ENCODE measurements at regions not wholly inside any gene's neighbourhood (a gene's known extent, or its start where the extent isn't known, plus 50 kb on each side); places are given as distances from the start of the nearest gene placed in this dataset.

GRCh38 chr10:16030562-16030961 lies 170.3 kb upstream of the MINDY3 start:
- ChIA-PET CTCF (no interaction called here), POLR2A (ENCODE audit: unreplicated experiment) (no interaction called here)
- TF ChIP-seq CEBPB (IDR thresholded peaks at IDR 0.05; ENCODE audit: low read depth, low read length): no peak
- TF ChIP-seq RAD21 (IDR thresholded peaks at IDR 0.05; ENCODE audit: low read length): no peak
- TF ChIP-seq MAZ (IDR thresholded peaks at IDR 0.05; ENCODE audit: borderline replicate concordance, low read depth, low read length): no peak
- TF ChIP-seq NFE2L2 (IDR thresholded peaks at IDR 0.05; ENCODE audit: low read depth, low read length): no peak
- TF ChIP-seq MAFK (IDR thresholded peaks at IDR 0.05; ENCODE audit: low read depth, low read length): no peak
- TF ChIP-seq SMC3 (IDR thresholded peaks at IDR 0.05; ENCODE audit: low read depth, low read length): no peak
- no peak for TF ChIP-seq ELK1 (IDR thresholded peaks at IDR 0.05; ENCODE audit: borderline replicate concordance, low read depth, low read length)
- no peak for TF ChIP-seq MXI1 (IDR thresholded peaks at IDR 0.05; ENCODE audit: borderline replicate concordance, low read depth, low read length)
- TF ChIP-seq USF2 (IDR thresholded peaks at IDR 0.05; ENCODE audit: low read depth, low read length): no peak
- TF ChIP-seq, protein P1, sequence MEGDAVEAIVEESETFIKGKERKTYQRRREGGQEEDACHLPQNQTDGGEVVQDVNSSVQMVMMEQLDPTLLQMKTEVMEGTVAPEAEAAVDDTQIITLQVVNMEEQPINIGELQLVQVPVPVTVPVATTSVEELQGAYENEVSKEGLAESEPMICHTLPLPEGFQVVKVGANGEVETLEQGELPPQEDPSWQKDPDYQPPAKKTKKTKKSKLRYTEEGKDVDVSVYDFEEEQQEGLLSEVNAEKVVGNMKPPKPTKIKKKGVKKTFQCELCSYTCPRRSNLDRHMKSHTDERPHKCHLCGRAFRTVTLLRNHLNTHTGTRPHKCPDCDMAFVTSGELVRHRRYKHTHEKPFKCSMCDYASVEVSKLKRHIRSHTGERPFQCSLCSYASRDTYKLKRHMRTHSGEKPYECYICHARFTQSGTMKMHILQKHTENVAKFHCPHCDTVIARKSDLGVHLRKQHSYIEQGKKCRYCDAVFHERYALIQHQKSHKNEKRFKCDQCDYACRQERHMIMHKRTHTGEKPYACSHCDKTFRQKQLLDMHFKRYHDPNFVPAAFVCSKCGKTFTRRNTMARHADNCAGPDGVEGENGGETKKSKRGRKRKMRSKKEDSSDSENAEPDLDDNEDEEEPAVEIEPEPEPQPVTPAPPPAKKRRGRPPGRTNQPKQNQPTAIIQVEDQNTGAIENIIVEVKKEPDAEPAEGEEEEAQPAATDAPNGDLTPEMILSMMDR (conservative IDR thresholded peaks at IDR 0.05; ENCODE audit: low read depth, low read length): no peak
- no peak for TF ChIP-seq CHD1 (IDR thresholded peaks at IDR 0.05; ENCODE audit: low read depth, low read length)
- TF ChIP-seq BHLHE40 (IDR thresholded peaks at IDR 0.05; ENCODE audit: low read depth, low read length): no peak
- no peak for TF ChIP-seq RFX5 (IDR thresholded peaks at IDR 0.05; ENCODE audit: low read depth, low read length)
- TF ChIP-seq POLR2A (IDR thresholded peaks at IDR 0.05; ENCODE audit: low read depth, low read length): no peak
- no peak for TF ChIP-seq RCOR1 (IDR thresholded peaks at IDR 0.05; ENCODE audit: insufficient replicate concordance, low read length)
- no peak for TF ChIP-seq FOS (IDR thresholded peaks at IDR 0.05; ENCODE audit: low read depth, low read length)
- WGBS, 2 experiments (ENCODE audit: extremely low coverage in 2 of 2, insufficient read length in 1 of 2): no CpG with 5 or more reads among the region's 1 CpG
- Histone ChIP-seq H2AFZ (replicated peaks; ENCODE audit: low read length, poor library complexity) (no peak overlapping the region), H4K8ac (ENCODE audit: low read depth in 2 of 2, low read length in 2 of 2) (no peak overlapping the region), H2BK5ac (ENCODE audit: low read depth, low read length, poor library complexity, severe bottlenecking) (no peak overlapping the region), H2BK120ac (ENCODE audit: low read depth, low read length) (no peak overlapping the region), H4K20me1 (ENCODE audit: insufficient read depth, low read length) (no peaks in the 10 kb centered on the region), H2BK20ac (ENCODE audit: low read depth, low read length) (no peak overlapping the region), H2BK15ac (ENCODE audit: low read depth, low read length) (no peak overlapping the region), H3K9me1 (ENCODE audit: insufficient read depth, low read length) (no peaks in the 10 kb centered on the region), H3K56ac (ENCODE audit: extremely low read depth, insufficient read depth, low read length) (no peak overlapping the region), H3K4ac (ENCODE audit: low read depth, low read length) (no peak overlapping the region), H3K27me3 (ENCODE audit: control insufficient read depth, insufficient read depth, low read length) (no peaks in the 10 kb centered on the region), H4K91ac (ENCODE audit: insufficient read depth, low read depth, low read length) (no peak overlapping the region), H3K18ac (ENCODE audit: low read depth, low read length) (no peak overlapping the region), H3K79me1 (ENCODE audit: low read depth in 1 of 2, low read length in 2 of 2) (no peaks in the 10 kb centered on the region), H3K36me3 (ENCODE audit: control insufficient read depth, insufficient read depth, low read length) (no peaks in the 10 kb centered on the region), H3K4me2 (ENCODE audit: low read depth, low read length) (no peak overlapping the region), H3K27ac (ENCODE audit: insufficient read depth, low read length) (no peak overlapping the region), H3K23ac (ENCODE audit: low read depth, low read length) (no peak overlapping the region), H3K14ac (replicated peaks; ENCODE audit: low read depth, low read length) (no peak overlapping the region), H3K9me3 (ENCODE audit: control insufficient read depth, insufficient read depth, low read length) (peaks cover 19% of the 10 kb centered on the region), H2AK9ac (replicated peaks; ENCODE audit: low read depth, low read length, poor library complexity) (no peak overlapping the region), H4K5ac (ENCODE audit: low read depth, low read length) (no peak overlapping the region), H3K4me3 (ENCODE audit: insufficient read depth, low read depth, low read length) (no peak overlapping the region), H3K4me1 (ENCODE audit: control insufficient read depth, insufficient read depth, low read length) (no peaks in the 10 kb centered on the region), H3K9ac (ENCODE audit: low read depth, low read length) (no peak overlapping the region), H2AK5ac (ENCODE audit: low read depth, low read length) (no peak overlapping the region)
- intact Hi-C loops (cut with micrococcal nuclease): no loop called here
- ATAC-seq (ENCODE audit: low read depth) (no peak), DNase-seq (no peak)
- in situ Hi-C loops (cut with MboI; ENCODE audit: low sequenced_read_pairs): no loop called here
- BruUV-seq (replicated peaks): no TSS peak
- dilution Hi-C loops (cut with HindIII; ENCODE audit: low sequenced_read_pairs, unreplicated experiment): no loop called here

All from IMR-90 (cell line).